ENCODE measurements at regions not wholly inside any gene's neighbourhood (a gene's known extent, or its start where the extent isn't known, plus 50 kb on each side); places are given as distances from the start of the nearest gene placed in this dataset.
"Not testable (repeated sequence)": the region's sequence is repeated elsewhere in the genome, so short reads cannot be mapped to it uniquely, and the experiment has no call there.

GRCh38 chr15:30783019-30783418 is 120.7 kb upstream of the FAN1 start (continued):
- TF ChIP-seq, protein P1, sequence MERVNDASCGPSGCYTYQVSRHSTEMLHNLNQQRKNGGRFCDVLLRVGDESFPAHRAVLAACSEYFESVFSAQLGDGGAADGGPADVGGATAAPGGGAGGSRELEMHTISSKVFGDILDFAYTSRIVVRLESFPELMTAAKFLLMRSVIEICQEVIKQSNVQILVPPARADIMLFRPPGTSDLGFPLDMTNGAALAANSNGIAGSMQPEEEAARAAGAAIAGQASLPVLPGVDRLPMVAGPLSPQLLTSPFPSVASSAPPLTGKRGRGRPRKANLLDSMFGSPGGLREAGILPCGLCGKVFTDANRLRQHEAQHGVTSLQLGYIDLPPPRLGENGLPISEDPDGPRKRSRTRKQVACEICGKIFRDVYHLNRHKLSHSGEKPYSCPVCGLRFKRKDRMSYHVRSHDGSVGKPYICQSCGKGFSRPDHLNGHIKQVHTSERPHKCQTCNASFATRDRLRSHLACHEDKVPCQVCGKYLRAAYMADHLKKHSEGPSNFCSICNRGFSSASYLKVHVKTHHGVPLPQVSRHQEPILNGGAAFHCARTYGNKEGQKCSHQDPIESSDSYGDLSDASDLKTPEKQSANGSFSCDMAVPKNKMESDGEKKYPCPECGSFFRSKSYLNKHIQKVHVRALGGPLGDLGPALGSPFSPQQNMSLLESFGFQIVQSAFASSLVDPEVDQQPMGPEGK (CRISPR knock-in tag; IDR thresholded peaks at IDR 0.05; ENCODE audit: borderline replicate concordance): no peak
- TF ChIP-seq RARB (CRISPR knock-in tag; IDR thresholded peaks at IDR 0.05) (no peak), CREB5 (CRISPR knock-in tag; IDR thresholded peaks at IDR 0.05; ENCODE audit: low read depth) (no peak)

- TF ChIP-seq RARB (CRISPR knock-in tag; IDR thresholded peaks at IDR 0.05): no peak
- no peak for TF ChIP-seq SNAI2 (CRISPR knock-in tag; IDR thresholded peaks at IDR 0.05)
- TF ChIP-seq, protein P2, sequence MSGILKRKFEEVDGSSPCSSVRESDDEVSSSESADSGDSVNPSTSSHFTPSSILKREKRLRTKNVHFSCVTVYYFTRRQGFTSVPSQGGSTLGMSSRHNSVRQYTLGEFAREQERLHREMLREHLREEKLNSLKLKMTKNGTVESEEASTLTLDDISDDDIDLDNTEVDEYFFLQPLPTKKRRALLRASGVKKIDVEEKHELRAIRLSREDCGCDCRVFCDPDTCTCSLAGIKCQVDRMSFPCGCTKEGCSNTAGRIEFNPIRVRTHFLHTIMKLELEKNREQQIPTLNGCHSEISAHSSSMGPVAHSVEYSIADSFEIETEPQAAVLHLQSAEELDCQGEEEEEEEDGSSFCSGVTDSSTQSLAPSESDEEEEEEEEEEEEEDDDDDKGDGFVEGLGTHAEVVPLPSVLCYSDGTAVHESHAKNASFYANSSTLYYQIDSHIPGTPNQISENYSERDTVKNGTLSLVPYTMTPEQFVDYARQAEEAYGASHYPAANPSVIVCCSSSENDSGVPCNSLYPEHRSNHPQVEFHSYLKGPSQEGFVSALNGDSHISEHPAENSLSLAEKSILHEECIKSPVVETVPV (CRISPR knock-in tag; IDR thresholded peaks at IDR 0.05): no peak
- no peak for TF ChIP-seq ZC3H10 (CRISPR knock-in tag; IDR thresholded peaks at IDR 0.05)
- TF ChIP-seq ZNF565 (CRISPR knock-in tag; conservative IDR thresholded peaks at IDR 0.05; ENCODE audit: low read depth): no peak
- no peak for TF ChIP-seq ESRRG (CRISPR knock-in tag; IDR thresholded peaks at IDR 0.05)
- TF ChIP-seq ARNTL (CRISPR knock-in tag; IDR thresholded peaks at IDR 0.05; ENCODE audit: borderline replicate concordance, low read depth): no peak
- no peak for TF ChIP-seq PPARA (CRISPR knock-in tag; IDR thresholded peaks at IDR 0.05; ENCODE audit: borderline replicate concordance)
- TF ChIP-seq TOX (CRISPR knock-in tag; IDR thresholded peaks at IDR 0.05; ENCODE audit: borderline replicate concordance): no peak
- ATAC-seq: no peak
Measured at GRCh38 chr15:30788595-30788994, 115.1 kb upstream of the FAN1 start.

GRCh38 chr15:30791239-30792175 is 112.2 kb upstream of the FAN1 start:
- TF ChIP-seq CREB5 (CRISPR knock-in tag; IDR thresholded peaks at IDR 0.05; ENCODE audit: low read depth): no peak
- ATAC-seq: no peak

DNA sequence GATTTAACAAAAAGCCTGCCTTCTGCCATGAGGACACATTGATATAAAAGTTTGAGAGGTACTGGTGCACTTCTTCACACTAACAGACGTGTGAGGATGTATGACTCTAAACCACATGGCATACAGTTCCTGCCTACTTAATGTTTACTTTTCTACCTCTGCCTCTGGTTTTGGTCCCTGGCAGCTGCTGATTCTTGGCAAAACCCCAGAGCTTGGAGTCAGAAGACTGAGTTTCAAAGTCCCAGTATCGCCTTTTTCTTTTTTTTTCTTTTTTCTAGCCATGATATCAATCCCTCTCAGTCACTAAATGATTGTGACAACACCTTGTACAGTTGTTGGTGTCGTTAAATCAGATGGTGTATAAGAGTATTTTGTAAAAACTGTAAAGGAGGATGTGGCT is 110.9 kb upstream of the FAN1 start:
- ATAC-seq: not testable (repeated sequence)

DNA sequence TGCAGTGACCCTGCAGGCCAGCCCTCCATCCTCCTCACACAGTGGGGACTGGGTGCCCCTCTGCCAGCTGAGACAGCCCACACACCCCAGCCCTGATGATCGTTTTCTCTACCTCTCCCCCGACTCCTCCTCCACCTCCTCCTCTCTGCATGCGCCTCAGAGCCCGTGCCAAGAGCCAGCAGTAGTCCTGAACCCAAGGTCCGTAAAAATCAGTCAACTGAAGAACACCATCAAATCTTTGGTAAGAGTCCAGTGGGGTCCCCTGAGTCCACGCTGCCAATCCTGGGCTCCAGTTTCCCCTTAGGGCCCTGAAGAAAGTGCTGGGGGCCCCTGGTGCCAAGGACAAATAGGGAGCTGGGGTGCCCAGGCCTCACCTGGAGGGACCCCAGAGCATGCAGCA is 109.3 kb upstream of the FAN1 start:
- no peak for ATAC-seq

DNA sequence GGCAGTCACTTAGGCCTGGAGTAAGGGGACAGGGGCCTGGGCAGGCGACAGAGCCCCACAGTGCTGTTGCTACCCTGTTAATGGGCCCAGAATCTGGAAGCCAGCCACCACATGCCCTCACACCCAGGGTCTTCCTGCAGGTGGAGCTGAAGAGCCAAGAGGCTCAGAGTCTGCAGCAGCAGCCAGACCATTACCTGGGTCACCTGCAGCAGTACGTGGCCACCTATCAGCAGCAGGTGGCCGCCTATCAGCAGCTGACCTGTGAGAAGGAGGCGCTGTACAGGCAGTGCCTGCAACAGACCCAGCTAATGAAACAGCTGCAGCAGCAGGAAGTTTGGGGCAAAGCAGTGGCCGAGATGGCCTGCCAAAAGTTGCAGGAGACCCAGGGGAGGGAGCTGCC is 104.2 kb upstream of the FAN1 start:
- not testable (repeated sequence) for ATAC-seq

More for the DNA sequence above, 109.3 kb upstream of the FAN1 start:
- TF ChIP-seq CSDC2 (CRISPR knock-in tag; IDR thresholded peaks at IDR 0.05) (no peak), ZC3H10 (CRISPR knock-in tag; IDR thresholded peaks at IDR 0.05) (no peak), TOX (CRISPR knock-in tag; IDR thresholded peaks at IDR 0.05; ENCODE audit: borderline replicate concordance) (no peak)

DNA sequence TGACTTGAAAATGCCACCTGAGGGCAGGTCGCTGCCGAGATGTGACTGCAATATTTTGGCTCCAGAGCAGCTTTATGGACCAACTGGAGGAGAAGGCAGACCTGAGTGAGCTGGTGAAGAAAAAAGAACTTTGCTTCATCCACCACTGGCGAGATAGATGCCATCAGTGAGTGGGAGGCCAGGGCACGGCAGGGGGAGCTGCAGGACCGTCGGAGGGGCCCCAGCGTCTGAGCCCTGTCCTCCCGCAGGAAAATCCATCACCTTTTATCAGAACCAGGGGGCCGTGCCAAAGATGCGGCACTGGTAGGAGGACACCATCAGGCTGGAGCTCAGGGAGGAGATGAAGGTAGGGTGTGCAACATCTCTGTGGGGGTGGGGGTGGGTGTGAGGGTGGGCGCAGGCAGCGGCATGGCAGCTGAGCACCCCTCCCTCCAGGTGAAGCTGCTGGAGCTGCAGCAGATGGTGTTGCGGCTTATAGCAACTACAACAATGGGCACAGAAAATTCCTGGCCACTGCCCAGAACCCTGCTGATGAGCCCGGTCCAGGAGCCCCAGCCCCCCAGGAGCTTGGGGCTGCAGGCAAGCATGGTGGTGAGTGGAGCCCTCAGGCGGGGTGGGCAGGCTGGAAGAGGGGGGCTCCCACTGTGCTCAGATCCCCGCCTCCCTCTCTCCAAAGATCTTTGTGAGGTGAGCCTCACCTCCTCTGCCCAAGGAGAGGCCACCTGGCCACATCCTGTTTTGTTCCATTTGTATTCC is 102.4 kb upstream of the FAN1 start:
- not testable (repeated sequence) for ATAC-seq

DNA sequence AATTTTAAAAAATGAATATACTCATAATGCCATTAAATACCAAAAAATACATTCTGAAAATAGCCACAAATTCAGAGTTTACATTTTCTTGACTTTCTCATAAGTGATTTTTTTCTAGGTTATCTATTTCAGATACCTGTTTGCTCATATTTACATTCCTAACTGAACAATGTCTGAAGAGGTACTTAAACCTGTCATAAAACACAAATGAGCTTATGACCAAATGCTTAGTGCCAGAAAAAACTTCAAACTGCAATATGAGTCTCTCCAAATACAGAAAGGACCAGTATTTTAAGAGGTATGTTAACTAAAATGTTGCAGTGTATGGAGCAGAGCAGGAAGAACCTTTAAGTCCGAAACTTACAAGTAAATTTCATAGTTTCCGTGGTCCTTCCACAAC is 101.7 kb upstream of the FAN1 start:
- not testable (repeated sequence) for ATAC-seq

GRCh38 chr15:30803703-30804102 is 100.0 kb upstream of the FAN1 start:
- not testable (repeated sequence) for ATAC-seq
